Transverse colon (tissue), 4 donors: ENCODE measurements at regions not wholly inside any gene's neighbourhood (a gene's known extent, or its start where the extent isn't known, plus 50 kb on each side); places are given as distances from the start of the nearest gene placed in this dataset.

Experiments used
- DNase-seq: peaks from one replicate; pipeline ENCODE4 v3.0.0-alpha.2; 2019
- H3K27ac ChIP-seq, 4 donors: fragments of 200-600 bp; sonication (generic); 2 replicates each; pipeline ENCODE4 v1.5.1; 2016 to 2018; ENCODE audit warnings: inconsistent platforms in 4 of 4
- H3K27me3 ChIP-seq: fragments of 200-600 bp; sonication (generic); 2 replicates; pipeline ENCODE4 v1.5.1; 2017; ENCODE audit warnings: inconsistent platforms
- H3K36me3 ChIP-seq, 4 donors: fragments of 200-600 bp; sonication (generic); 2 replicates each; pipeline ENCODE4 v1.5.1; 2017 to 2019; ENCODE audit warnings: inconsistent platforms in 4 of 4
- H3K4me1 ChIP-seq, 4 donors: fragments of 200-600 bp; sonication (generic); 2 replicates each; pipeline ENCODE4 v1.5.1; 2017 to 2020; ENCODE audit warnings: inconsistent platforms in 4 of 4
- H3K4me3 ChIP-seq, 4 donors: fragments of 200-600 bp; sonication (generic); 1 replicate in 1 of 4; 2 replicates in 3 of 4; pipeline versions ENCODE4 v1.5.1 to v1.6.1; 2017 to 2019; ENCODE audit warnings: inconsistent platforms in 4 of 4
- H3K9me3 ChIP-seq, 2 donors: fragments of 200-600 bp; sonication (generic); 2 replicates each; pipeline ENCODE4 v1.5.1; 2017 to 2019; ENCODE audit warnings: inconsistent platforms in 2 of 2
- EP300 ChIP-seq: sonication (generic); formaldehyde crosslinking; IDR thresholded peaks from one replicate; pipeline ENCODE4 v1.6.1; 2017; ENCODE audit warnings: antibody characterized with exemption, low read depth
- POLR2A ChIP-seq: fragments of 450-650 bp; IDR thresholded peaks from one replicate; pipeline ENCODE4 v1.6.1; 2016; ENCODE audit warnings: antibody characterized with exemption, mild to moderate bottlenecking, moderate library complexity
- POLR2AphosphoS5 ChIP-seq, 3 donors: sonication (generic); formaldehyde crosslinking; IDR thresholded peaks; one replicate each; pipeline ENCODE4 v1.6.1; 2016; ENCODE audit warnings: antibody characterized with exemption in 3 of 3
- WGBS, 2 donors: methylation state at CpG; one replicate each; pipeline ENCODE4 v1.1.5; 2018; ENCODE audit warnings: low coverage in 1 of 2; 5-methylcytosine and 5-hydroxymethylcytosine counted together
- in situ Hi-C, 4 donors: fragments of 200-750 bp; cut with MboI; loops; one replicate each; pipeline versions ENCODE4 v1.15.0 to v1.15.1; 2017; ENCODE audit warnings: low sequenced_read_pairs in 3 of 4, low pct_ligation_motif_present in 1 of 4, low pct_unique_long_range_greater_than_20kb in 1 of 4
- intact Hi-C: fragments of 100-400 bp; cut with DNase I; formaldehyde crosslinking; loops from one replicate; pipeline ENCODE4 v1.15.1; 2023; ENCODE audit warnings: low total_unique reads
- TF ChIP-seq, protein P1 (sequence below), 5 experiments: fragments of 200-600 bp in 3 of 5; fragments of 450-650 bp in 2 of 5; sonication (generic) in 3 of 5; IDR thresholded peaks; 1 replicate in 2 of 5; 2 replicates in 3 of 5; pipeline ENCODE4 v1.5.1; 2016 to 2017; ENCODE audit warnings: antibody characterized with exemption in 5 of 5, inconsistent platforms in 3 of 5, mild to moderate bottlenecking in 2 of 5, moderate library complexity in 1 of 5

DNA sequence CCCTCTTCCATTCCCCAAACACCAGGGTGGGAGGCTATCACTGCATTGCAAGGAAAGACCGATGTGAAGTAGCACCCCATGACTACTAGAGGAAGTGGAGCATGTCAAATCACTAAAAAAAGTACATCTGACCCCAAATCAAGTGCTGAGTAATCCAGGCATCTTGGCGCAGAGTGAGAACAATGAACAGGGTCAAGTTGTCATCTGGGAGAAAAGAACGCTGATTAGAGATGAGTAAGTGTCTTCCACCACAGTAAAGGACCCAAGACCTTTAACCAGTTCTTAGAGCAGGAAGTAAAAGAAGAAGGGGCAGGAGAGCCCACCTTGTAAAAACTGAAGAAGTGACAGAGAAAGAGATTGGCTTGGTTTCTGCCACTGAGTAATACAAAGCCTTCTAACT lies 75.0 kb upstream of the RAD23B start:
- intact Hi-C loops, result no loop called here
- no peaks in the 10 kb centered on the region for H3K36me3 ChIP-seq
- DNase-seq, result no peak
- no peak overlapping the region for H3K27ac ChIP-seq
- peaks cover 0 to 1% of the 10 kb centered on the region in 2 donors for H3K9me3 ChIP-seq
- WGBS, 2 donors, result 66% methylated on average over 3 of the region's 3 CpGs; no CpG with 5 or more reads in 1 of the 2 donors
- H3K4me1 ChIP-seq, result peaks cover 0 to 1% (median 0%) of the 10 kb centered on the region in 4 donors
- no peak for TF ChIP-seq EP300
- TF ChIP-seq, protein P1, sequence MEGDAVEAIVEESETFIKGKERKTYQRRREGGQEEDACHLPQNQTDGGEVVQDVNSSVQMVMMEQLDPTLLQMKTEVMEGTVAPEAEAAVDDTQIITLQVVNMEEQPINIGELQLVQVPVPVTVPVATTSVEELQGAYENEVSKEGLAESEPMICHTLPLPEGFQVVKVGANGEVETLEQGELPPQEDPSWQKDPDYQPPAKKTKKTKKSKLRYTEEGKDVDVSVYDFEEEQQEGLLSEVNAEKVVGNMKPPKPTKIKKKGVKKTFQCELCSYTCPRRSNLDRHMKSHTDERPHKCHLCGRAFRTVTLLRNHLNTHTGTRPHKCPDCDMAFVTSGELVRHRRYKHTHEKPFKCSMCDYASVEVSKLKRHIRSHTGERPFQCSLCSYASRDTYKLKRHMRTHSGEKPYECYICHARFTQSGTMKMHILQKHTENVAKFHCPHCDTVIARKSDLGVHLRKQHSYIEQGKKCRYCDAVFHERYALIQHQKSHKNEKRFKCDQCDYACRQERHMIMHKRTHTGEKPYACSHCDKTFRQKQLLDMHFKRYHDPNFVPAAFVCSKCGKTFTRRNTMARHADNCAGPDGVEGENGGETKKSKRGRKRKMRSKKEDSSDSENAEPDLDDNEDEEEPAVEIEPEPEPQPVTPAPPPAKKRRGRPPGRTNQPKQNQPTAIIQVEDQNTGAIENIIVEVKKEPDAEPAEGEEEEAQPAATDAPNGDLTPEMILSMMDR (IDR thresholded peaks at IDR 0.05), result no peak
- no peak for TF ChIP-seq POLR2AphosphoS5 (IDR thresholded peaks at IDR 0.05)
- no peak for TF ChIP-seq POLR2A
- H3K4me3 ChIP-seq, result no peak overlapping the region
- in situ Hi-C loops, result no loop called here
- H3K27me3 ChIP-seq, result no peaks in the 10 kb centered on the region

DNA sequence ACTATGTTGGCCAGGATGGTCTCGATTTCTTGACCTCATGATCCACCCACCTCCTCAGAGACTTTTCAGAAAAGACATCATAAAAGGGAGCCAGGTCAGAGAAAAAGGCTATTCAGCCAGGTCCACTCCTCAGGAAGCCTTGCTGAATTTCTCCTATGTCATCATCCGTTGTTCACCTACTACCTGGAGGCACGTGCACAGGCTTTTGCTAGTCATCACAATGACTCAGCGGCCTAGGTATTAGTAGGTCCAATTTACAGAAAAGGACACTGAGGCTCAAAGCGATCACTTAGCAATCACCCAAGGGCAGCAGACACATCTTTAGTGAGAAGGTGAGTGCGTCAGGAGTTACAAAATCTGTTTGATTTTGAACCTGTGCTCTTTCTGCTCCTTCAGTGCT lies 72.3 kb upstream of the RAD23B start:
- WGBS, 2 donors, result 88 to 96% methylated on average over 5 to 6 of the region's 6 CpGs

DNA sequence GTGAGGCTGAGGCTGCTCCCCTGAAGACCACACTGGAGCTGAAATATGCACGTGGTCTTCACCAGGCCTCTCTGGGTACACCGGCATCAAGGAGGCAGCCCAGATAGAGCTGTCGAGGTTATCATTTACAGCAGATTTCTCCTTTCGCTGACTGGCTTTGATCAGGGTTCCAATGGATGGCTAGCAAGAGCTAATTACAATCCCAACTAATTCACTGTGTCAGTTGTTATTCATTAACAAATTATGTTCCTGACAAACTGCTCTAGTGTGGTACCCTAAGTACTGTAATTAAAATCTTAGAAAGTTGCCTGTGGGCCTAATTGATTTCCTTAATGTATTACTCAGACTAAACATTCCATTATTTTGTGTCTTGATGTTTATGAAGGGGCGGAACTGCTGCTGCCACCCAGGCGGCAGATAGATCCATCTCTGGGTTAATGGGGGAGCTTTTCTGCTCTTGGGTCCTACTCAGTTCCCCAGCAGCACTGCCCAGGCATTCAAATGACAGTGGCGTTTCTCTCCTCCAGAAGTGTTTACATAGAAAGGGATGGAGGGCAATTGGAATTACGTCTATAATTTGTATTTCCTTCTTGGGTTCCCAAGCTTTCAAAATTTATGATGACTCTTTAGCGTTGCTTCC lies 71.7 kb upstream of the RAD23B start:
- DNase-seq, result no peak
- TF ChIP-seq EP300, result no peak
- TF ChIP-seq POLR2A, result no peak
- TF ChIP-seq POLR2AphosphoS5 (IDR thresholded peaks at IDR 0.05), result no peak
- TF ChIP-seq, protein P1 (IDR thresholded peaks at IDR 0.05), result no peak
- Histone ChIP-seq H3K9me3 (no peaks in the 10 kb centered on the region), H3K36me3 (no peaks in the 10 kb centered on the region), H3K4me1 (peaks cover 0 to 4% (median 0%) of the 10 kb centered on the region in 4 donors), H3K27ac (no peak overlapping the region), H3K27me3 (no peaks in the 10 kb centered on the region), H3K4me3 (no peak overlapping the region)
- WGBS, 2 donors, result 64 to 66% methylated on average over 4 to 9 of the region's 9 CpGs
- intact Hi-C loops (no loop called here), in situ Hi-C loops (no loop called here)

More for the DNA sequence above, 72.3 kb upstream of the RAD23B start:
- no peak for DNase-seq
- H3K27me3 ChIP-seq, result no peaks in the 10 kb centered on the region
- no peak overlapping the region for H3K27ac ChIP-seq
- in situ Hi-C loops, result no loop called here
- TF ChIP-seq, protein P1 (IDR thresholded peaks at IDR 0.05), result no peak
- TF ChIP-seq POLR2A, result no peak
- no peak for TF ChIP-seq EP300
- no peak for TF ChIP-seq POLR2AphosphoS5 (IDR thresholded peaks at IDR 0.05)
- H3K4me1 ChIP-seq, result peaks cover 0 to 4% (median 0%) of the 10 kb centered on the region in 4 donors
- no peak overlapping the region for H3K4me3 ChIP-seq
- intact Hi-C loops, result no loop called here
- H3K9me3 ChIP-seq, result no peaks in the 10 kb centered on the region
- H3K36me3 ChIP-seq, result no peaks in the 10 kb centered on the region

DNA sequence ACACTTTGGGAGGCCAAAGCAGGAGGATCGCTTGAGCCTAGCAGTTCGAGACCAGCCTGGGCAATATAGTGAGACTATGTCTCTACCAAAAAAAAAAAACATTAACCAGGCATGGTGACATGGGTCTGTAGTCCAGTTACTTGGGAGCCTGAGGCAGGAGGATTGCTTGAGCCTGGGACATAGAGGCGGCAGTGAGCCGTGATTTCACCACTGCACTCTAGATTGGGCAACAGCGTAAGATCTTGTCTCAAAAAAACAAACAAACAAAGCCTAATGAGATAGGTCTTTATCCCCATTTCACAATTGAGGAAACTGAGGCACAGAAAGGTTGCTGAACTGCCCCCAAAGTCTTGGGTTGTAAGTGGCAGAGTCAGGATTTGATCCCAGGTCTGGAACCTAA lies 70.5 kb upstream of the RAD23B start:
- Histone ChIP-seq H3K9me3 (no peaks in the 10 kb centered on the region), H3K27me3 (no peaks in the 10 kb centered on the region), H3K27ac (no peak overlapping the region), H3K4me3 (no peak overlapping the region), H3K36me3 (no peaks in the 10 kb centered on the region), H3K4me1 (peaks cover 0 to 4% (median 0%) of the 10 kb centered on the region in 4 donors)
- in situ Hi-C loops, result no loop called here
- intact Hi-C loops, result no loop called here
- TF ChIP-seq EP300, result no peak
- no peak for TF ChIP-seq POLR2AphosphoS5 (IDR thresholded peaks at IDR 0.05)
- TF ChIP-seq POLR2A, result no peak
- TF ChIP-seq, protein P1 (IDR thresholded peaks at IDR 0.05), result no peak
- 92 to 96% methylated on average over 5 of the region's 5 CpGs for WGBS, 2 donors
- no peak for DNase-seq
